GM21737 (cell line): ENCODE measurements at regions not wholly inside any gene's neighbourhood (a gene's known extent, or its start where the extent isn't known, plus 50 kb on each side); places are given as distances from the start of the nearest gene placed in this dataset.

Experiments used
- ATAC-seq: cut with Tn5 transposase; IDR thresholded peaks from one replicate; pipeline ENCODE4 v1.9.1; 2021; ENCODE audit warnings: mild to moderate bottlenecking, moderate library complexity; ENCODE audit not compliant: unreplicated experiment

DNA sequence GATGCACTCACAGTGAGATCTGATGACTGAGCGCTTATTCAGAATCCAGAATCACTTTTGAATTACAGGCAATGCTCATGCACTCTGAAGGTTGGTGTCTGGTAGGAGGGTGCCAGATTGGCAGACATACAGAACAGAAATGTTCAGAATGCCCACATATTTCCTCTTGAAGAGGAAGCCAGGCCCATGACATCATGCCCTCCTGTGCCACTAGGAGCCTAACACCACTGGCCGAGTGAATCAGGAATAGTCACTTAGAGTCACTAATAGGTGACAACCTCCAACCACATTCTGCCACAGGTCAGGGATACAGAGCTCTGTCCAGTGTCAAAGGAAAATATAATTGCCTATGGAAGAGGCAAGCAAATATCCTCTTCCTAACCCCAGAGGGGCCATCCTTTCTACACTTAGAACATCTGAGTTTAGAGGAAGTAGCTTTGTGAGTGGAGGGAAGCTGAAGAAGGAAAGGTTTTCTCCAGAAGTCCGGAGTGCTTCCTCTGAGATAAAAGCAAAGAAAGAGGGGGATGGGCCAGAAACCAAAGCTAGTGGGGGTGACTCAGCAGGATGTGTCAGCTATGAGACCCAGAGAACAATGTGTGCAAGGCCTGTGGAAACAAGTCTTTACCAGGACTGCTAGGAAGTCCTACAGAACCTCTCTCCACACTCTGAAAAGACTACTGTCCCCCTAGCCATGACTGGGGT, 838.8 kb downstream of the GRID1 start:
- no peak for ATAC-seq

DNA sequence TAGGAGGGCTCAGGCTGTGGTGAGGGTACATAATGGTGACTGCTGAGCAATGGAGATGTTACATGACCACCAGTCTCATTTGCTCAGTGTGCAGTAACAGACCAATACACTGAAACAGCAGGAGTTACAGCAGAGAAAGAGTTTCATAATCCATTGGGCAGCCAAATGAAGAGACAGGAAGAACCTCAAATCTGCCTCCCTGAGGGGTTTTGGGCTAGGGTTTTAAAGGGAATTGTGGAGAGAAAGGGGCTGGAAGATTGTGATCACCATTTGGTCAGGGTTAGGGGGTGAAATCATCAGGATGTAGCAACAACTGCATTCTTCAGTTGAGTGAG, 838.3 kb downstream of the GRID1 start:
- ATAC-seq, result no peak

DNA sequence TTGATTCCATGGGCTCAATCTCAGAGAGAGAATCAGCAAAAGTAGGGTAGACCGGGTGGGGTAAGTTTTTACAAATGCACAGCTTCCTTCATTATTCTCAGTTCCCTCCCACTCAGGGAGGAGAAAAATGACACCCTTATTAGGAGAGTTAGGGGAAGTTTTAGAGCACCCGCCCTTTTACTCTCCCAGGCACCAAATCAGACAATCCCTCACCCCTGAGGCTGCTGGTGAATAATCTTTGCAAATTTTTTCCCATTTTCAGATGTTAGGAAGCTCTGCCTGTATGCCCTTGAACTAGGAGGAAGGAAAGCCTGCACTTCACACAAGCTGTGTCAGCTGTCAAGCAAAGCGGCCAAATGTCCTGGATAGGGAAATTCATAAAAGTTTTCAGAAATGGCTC, 834.9 kb downstream of the GRID1 start:
- ATAC-seq, result no peak

DNA sequence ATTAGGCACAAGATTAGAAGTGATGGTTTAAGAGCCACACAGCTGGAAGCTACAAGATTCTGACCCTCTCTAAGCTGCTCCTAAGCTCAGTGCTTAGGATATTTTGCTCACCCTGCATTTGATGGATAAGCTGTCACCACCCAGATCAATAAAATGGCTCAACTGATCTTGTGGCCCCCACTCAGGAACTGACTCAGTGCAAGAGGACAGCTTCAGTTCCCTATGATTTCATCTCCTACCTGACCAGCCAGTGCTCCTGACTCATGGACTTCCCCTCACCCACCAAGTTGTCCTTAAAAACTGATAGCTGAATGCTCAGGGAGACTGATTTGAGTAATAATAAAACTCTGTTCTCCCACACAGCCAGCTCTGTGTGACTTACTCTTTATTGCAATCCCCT, 833.8 kb downstream of the GRID1 start:
- no peak for ATAC-seq

DNA sequence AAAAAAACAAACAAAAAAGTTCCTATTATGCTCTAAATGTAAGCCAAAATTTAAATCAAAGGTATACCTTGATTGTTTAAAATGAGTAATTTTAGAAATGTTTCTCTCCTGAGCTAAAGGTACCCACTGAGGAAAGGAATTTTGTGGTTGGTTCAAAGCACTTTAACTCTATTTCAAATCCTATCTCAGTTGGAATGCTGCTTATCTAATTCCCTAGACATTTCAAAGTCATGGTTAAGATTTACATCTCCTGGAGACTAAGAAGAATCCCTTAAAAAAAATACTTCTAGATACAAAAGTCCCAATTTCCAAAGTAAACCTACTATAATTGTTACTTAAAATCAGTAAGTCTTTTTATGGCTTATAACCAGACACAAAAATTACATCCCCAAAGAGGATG, 830.7 kb downstream of the GRID1 start:
- no peak for ATAC-seq

DNA sequence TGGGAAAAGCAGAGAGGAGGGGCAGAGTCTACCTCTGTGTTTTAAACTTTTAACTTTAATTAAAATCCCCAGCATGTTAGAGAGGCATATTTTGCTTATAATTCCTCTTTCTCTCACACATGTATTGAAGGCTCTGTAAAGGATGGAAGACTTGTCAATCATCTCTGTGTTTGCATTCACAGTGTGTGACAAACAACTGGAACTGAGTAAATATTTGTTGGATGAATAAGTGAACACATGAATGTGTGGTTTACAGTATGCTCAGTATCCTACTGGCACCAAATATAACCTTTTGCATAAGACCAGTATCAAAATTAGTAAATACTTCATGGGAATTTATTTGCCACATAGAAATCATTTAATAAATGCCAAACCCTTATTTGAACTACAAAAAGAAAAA, 829.0 kb downstream of the GRID1 start:
- no peak for ATAC-seq

DNA sequence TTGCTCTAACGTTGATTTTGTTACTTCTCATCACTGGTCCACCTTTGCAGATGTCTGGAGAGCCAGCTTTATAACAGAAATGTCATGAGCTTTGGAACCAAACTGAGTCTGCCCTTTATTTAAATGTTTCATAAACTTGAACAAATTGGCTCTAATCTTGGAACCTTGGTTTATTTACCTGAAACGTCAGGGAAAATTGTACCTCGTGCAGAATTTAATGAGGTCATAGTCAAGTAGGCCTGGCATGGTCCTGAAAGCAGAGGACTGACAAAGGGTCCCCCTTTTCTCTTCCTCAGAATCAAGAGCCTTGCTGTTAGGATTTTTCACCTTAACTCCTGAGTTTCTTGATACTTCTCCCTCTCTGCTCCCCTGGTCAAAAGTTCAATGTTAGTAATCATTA, 828.0 kb downstream of the GRID1 start:
- no peak for ATAC-seq

DNA sequence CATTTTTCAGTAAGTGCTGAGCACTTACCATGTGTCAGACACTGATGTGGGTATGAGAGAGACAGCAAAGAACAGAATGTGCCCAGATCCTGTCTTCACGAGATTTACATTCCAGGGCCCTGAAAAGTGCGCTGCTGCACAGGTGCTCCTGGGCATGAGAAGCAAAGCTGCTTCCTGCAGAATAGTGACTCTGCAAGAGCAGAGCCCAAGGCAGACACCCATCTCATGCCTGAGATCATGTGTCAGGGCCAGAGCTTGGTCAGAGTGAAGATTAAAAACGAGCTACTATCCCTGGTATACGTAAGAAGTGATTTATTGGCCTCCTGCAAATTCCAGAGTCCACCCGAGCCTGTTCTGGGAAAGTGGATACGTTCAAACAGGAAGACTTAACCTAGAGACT, 824.4 kb downstream of the GRID1 start:
- ATAC-seq, result no peak

DNA sequence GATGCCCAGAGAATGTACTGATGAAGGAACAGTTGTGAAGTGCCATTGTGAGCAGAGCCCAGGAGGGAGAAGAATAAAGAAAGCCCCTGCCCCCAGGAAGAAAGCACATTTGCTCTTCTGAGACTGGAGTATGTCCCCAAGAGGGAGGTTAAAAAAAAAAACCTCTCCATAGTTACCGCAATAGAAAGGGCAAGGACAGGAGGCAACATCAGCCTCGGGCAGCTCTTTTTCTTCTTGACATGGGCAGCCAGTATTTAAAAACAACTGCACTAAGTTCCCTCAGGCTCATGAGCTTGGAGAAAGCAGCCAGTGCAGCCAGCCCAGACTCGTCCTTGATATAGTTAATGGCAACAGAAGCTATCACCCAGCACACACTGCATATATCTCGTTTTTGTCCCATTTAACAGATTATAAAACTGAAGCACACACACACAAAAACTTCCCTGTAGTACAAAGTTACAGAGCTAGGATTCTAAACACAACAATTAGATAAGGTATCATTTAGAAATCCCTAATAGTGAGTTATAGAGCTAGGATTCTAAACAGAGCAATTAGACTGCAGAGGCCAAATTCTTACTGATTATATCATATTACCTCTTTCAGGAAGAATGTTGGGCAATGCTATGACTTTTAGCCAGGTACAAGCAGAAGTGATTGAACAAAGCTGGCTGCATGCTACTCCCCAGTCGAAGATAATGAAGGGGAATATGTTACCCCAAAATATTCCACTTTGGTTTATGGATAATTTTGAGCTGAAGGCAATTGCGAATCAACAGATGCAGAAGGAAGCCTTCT, 823.5 kb downstream of the GRID1 start:
- no peak for ATAC-seq

DNA sequence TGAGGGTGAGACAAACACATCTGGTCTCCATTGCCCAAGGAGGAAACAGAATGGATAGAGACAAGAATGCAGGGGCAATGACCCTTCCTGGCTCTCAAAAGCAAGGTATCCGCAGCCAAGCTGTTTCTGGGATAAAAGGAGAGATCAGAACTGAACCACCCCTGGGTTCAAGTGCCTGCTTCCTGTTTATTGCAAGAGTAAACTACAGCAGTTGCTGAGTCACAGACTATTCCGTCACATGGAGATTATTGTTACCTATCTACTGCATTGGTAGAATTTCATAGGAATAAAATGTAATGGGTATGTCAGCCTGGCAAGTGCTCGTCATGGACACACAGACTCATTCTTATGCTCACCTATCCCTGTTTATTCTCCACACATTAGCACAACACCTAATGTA, 821.6 kb downstream of the GRID1 start:
- no peak for ATAC-seq

DNA sequence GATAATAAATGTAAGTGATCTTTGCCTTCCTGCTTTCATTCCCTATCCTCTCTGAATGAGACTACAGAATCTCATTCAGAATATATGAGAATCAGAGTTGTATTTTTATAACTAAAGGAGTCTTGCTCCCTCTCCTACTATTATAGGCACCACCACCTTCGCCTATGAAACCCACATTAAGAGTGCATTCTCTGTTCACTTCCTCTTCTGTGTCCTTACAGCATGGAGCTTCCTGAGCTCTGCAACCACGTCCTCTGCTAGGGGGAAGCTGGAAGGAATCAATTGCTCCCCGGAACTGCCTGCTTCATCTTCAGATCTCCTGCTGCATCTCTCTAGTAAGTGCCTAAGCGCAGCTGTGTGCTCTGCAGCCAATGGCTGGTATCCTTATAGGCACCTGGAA, 820.7 kb downstream of the GRID1 start:
- ATAC-seq, result no peak

DNA sequence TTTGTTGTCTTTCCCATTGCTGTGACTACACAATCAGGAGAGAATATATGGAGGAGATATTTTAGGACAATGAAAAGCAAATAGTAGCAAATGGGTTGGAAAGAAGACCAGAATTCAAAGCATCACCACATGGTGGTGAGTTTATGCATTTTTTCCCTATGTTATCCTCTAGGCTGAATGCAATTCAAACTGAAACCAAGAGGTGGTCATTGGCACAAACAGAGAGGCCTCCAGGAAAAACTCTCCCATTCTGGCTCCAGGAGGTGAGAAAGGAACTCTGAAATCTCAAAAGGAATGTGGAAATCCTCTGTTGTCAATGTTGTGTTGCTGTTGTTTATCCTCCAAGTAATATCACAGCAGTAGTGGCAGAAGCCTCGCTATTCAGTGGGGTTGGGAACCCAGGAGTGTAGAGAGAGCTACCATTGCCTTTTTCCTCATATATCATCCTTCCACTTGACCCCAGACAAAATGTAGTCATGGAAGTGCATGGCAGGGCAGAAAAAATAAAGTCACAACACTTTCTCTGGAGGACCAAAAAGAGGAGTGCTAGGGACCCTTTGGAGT, 819.1 kb downstream of the GRID1 start:
- ATAC-seq, result no peak

DNA sequence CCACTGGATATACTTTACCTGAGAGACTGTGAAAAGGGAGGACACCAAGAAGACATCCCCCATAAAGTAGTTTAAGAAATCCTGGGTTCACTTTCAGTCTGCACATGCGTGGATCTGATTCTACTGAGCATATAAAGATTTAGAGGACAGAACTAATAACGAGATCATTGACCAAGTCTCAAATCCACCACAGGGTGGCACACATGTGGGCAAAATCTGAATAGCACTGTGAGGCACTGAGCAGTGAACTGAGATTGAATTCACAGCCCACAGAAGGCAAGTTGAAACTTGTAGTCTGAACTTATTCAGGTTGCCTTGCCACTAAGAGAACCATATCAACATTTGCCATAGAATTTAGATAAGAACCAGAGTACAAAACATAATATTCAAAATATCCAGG, 818.6 kb downstream of the GRID1 start:
- ATAC-seq, result peak; percentile 60
